Activated CD4-positive, alpha-beta T cell treated with anti-CD3 and anti-CD28 coated beads for 48 hours (primary cell): ENCODE measurements at regions not wholly inside any gene's neighbourhood (a gene's known extent, or its start where the extent isn't known, plus 50 kb on each side); places are given as distances from the start of the nearest gene placed in this dataset.

Experiments used
- DNase-seq: peaks from one replicate; pipeline ENCODE4 v3.0.0-alpha.2; 2020

DNA sequence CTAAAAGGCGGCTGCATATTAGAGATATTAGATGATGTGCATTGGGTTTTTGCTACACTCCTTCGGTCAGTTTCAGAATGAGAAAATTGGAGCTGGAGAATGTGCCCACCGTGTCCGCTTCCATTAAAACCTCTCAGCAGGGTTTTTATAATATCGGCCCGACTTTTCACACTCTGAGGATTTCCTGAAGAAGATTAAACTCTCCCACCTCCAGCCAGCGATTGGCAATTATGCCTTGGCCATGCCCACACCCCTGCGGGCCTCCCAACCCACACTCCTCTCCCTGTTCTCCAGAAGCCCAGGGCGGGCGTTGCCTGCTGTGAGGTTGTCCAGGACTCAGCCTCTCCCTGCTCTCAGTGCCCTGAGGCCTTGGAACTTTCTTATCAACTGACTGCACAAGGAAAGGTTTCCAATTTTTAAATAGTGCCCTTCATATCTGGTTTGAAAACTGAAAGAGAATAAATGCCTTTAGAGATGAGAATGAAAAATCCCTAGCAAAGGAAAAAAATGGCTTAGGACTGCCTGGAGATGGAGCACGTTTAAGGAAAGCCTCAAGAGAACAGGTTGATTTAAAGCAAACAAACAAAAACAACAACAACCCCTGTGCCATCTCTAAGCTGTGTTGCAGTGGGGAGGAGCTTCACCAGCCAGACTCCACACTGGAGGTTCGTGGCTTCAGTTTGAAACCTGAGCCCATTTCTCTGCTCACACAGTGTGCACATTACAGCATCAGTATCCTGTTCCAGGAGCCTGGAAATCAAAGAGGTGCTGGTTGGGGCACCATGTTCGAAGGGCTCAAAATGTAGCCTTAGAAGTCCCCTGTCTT lies 292.9 kb downstream of the NSG2 start:
- no peak for DNase-seq

DNA sequence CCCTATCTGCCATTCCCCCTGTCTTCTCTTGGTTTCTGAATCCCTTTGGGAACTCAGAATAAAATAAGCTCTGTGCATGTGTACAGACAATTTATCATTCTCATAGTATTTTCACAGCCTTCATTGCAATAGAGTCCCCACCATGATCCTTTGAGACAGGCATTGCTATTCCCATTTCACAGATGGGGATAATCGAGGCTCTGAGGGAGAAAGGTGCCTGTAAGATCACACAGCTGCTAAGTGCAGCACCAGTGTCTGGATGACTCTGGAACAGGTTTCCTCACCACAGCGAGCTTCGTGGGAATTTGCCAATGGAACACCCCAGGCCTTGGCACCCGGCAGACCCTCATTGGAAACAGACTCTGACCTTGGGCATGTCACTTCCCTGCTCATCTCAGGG lies 293.6 kb downstream of the NSG2 start:
- DNase-seq = no peak

DNA sequence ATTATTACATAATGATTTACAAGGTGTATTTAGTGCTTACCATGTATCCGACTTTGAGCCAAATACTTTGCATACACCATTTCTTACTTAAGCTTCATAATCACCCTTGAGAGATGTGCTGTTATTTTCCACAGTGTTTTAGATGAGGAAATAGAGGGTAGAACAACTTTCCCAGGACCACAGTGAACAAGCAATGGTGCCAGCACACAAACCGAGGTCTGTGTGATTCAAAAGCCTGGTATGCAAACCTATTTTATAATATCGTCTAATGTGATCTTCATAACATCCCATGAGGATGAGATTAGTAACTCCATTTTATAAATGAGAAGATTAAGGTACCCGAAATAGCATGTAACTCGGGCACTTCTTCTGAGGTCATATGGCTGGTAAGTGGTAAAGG lies 294.7 kb downstream of the NSG2 start:
- no peak for DNase-seq

DNA sequence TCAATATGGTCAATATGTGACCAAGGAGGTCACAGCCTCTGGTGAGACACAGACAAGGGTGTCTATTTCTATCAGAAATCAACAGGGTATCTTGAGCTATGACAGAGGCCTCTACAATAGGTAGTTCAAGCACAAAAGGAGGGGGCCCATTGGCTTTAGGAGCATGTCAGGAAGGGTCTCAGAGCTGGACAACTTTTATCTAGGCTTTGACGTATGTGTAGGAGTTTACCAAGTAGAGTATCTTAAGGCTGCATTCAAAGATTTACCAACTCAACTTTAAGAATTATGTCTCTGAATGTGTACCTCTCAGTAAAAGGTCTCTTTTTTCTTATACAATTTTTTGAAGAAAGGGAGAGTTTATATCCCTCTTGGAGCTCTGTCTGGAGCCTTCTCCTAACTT lies 297.2 kb downstream of the NSG2 start:
- no peak for DNase-seq

DNA sequence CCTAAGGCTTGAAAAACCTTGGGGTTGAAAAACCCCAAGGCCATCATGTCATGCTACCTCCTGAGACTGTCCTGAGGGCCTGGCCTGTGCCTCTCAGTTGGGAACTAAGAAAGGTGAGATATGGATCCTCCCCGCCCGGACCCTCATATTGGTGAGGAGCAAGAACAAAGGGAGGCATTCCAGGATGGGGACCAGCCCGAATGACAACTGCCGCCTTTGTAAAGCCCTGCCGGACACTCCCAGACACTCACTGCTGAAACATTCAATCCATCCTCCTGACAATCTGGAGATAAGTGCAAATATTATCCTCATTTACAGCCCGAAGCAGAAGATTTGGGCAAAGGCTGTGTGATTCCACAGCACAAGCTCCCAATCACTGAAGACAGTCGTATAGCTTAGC lies 298.3 kb downstream of the NSG2 start:
- DNase-seq = no peak

DNA sequence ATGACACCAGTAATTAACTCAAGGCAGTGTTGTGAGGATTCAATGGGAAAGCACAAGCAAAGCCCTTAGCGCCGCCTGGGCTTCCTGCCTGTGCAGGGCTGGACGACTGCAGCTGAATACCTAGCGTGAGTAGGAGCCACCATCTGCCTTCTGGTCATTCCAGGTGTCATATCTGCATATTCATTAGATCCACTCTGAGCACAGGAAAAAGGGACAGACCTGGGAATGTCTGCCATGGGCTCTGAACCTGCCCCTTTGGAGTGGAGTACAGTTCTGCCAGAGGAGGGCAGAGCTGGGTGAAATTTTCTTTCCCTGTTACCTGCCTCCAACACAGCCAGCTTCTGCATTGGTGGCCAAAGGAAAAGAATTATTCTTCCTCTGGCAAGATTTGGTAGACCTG lies 298.8 kb downstream of the NSG2 start:
- no peak for DNase-seq

DNA sequence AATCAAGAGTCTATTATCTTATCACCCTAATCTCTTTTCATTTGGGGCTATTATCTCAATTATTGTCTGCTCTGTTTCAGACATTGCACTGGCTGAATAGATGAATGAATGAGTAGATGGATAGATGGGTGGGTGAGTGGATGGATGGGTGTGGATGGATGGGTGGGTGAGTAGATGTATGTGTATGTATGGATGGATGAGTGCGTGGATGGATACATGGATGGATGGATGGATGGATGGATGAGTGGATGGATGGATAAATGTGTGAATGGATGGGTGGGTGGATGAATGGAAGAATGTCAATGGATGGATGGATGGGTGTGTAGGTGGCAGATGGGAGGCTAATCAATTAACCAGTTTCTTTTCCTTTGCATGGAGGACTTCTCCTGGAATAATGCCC lies 301.7 kb downstream of the NSG2 start:
- DNase-seq = no peak

DNA sequence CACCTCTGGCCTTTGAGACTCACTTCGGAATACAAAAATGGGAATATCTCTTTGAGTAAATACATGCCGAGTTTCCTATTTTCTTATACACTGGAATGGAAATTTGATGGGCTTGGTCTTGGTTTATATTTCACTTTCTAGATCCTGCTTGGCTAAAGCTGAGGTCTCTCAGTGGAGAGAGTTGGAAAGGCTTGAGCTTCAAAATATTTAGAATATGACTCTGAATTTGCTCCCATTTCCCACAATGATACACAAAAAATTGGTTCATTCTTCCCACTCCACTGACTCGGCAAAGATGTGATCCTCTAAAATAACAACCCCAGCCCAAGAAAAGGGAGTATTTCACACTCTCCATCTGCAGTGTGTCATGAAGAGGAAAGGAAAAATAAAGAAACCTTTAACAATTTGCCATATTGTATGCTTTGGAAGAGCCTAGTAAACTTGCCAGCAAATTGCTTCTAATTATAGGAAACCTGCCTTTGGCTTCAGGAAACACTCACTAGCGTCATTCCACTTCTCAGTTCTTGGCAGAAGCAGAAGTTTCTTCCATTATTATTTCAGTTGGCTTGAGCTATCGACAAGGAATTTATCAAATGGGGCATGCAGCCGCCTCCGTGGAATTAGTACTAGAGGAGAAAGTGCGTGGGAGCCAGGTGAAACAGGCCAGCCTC lies 302.9 kb downstream of the NSG2 start:
- no peak for DNase-seq

DNA sequence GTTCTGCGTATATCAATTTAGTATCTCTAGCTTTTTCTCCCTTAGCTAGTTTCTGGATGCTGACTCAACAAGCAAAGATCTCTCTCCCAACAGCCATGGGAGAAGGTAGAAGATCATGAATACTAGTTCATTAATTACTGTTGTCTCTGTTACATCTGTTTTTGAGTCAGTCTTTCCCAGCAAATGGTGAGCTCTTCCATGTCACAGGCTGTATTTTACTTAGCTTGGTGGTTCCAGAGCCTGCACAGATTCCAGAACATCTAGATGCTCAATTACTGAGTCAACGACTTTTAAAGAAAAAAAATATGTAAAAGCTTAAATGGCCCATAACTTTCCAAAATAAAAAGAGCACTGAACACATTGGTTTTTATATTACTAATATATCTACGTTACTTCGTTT lies 307.2 kb downstream of the NSG2 start:
- DNase-seq = no peak

DNA sequence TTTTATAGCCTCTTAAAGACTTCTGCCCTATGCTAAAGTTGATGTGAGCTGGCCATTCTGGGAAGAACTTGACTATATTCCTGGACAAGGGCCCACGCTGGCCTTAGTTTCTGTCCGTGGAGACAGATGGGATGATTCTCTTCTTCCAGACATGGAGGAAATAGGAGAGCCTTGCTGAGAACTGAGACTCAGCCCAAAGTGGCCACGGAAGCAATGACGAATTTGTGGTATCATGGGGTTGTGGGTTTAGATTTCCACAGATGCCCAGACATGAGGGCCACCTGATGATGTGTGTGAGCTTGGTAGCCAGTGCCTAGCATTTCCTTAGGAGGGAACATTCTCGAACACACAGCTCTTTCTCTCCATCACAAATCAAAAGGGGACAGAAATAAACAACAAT lies 309.1 kb downstream of the NSG2 start:
- DNase-seq = no peak

DNA sequence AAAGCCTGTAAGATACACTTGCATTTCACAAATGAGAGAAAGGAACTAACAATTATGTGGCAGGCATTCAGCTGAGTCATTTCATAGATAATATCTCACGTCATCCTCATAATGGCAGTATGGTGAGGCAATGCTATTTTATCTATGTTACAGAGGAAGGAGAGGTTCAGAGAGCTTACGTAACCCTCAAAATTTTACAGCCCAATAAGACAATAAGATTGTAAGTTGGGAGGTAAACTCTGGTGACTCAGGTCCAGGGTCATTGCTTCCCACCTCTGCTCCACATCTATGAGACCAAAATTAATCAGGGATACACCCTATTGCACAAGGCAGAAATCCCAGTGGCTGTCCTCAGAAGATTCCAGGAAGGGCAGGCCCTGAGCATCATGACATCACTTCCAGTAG lies 309.7 kb downstream of the NSG2 start:
- DNase-seq = no peak

DNA sequence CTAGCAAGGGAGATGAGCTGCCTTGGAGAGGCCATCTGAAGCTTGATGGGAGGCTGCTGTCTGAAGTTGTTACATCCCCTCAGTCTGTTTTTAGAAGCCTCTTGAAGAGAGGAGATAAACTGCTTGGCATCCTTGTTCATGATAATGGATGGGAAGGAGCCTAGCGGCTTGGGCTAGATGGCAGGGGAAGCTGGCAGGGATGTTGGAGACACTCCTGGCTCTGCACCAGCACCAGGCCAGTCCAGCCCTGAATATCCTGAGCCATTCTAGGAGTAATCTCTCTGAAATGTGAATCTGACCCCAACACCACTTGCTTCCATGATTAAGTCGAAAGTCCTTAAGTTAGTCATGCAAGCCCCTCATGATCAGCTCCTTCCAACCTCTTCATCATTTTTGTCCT lies 310.5 kb downstream of the NSG2 start:
- DNase-seq = no peak

DNA sequence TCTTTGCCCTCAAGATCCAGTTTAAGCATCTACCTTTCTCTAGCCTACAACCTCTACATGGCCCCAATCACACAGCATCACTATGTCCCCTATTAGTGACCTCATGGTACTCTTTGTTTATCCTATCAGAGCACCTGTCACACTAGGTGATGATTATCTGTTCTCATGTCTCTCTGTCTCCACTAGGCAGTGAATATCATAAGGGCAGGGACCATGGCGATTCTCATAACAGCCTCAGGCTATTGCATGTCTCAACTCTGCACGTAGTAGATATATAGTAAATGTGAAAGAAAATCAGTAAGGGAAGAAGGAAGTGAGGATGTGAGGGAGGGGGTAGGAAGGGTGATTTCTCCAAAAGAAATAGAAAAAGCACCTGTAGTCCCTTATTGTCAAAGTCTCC lies 311.0 kb downstream of the NSG2 start:
- no peak for DNase-seq

DNA sequence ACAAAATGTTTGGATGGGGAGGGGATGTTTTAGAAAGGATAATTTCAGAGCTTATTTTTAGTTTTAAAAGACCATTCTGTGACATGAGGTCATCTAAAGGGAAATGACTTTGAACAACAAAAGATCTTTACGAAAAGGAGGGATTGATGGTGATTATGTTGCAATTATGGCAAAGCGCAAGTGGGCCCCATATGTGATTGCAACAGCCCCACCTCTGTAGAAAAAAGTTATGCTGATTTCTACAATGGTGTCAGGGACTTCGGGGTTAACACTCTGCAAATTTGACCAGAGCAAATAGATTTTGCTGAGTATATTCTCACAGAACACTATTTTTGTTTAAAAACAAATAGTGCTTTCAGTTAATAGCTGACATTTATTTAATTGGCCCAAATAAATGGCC lies 312.8 kb downstream of the NSG2 start:
- no peak for DNase-seq

DNA sequence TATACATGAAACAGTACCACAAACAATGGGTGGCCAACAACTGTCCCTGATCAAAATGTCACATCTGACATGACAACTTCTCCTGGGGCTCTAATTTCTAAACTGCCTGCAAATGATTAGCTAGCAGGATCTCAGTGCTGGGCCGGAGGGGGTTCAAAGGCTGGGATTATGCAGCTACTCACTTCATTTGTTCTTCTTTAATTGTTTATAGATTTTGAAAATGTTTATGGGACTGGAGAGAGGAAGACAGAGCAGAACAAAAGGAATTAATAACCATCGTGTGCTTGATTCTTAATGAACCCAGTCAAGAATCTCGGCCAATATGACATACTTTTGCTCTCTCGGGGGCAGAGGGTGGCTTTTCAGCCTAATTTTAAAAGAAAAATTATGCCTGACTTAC lies 313.6 kb downstream of the NSG2 start:
- no peak for DNase-seq

DNA sequence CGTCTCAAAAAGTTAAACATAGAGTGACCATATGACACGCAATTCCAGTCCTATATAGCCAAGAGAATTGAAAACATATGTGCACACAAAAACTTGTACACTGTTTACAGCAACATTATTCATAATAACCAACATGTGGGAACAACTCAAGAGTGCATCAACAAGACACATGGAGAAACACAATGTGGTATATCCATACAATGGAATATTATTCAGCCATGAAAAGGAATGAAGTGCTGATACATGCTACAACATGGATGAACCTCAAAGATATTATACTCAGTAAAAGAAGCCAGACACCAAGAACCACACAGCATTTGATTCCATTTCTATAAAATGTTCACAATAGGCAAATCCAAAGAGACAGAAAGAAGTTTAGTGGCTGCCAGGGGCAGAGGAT lies 317.0 kb downstream of the NSG2 start:
- no peak for DNase-seq

DNA sequence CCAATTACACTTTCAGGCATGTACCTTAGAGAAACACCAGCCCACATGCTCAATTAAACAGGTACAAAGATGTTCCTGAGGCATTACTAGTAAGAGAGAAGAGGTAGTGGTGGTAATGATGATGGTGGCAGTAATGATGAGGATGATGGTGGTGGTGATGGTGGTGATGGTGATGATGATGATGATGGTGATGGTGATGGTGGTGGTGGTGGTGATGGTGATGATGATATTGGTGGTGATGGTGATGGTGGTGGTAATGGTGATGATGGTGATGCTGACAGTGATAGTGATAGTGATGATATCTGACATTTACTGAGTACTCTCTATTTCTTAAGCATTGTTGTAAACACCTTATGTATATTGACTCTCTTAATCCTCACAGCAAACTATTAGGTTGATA lies 318.4 kb downstream of the NSG2 start:
- no peak for DNase-seq

DNA sequence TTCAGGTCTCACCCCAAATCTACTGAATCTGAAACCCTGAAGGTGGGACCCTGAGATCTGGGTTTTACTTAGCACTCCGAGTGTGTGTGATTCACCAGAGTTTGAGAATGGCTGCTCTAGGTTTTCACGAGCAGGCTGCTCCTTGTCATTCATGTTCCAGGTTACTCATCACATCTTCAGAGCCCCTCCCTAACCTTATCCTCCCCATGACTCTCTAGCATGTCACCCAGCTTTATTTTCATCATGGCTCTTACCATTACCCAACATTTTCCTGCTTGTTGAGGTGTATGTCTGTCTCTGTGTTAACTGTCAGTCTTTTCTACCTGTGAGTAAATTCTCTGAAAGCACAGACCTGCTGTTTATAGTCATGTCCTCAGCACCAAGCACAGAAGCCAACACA lies 319.2 kb downstream of the NSG2 start:
- DNase-seq = no peak

DNA sequence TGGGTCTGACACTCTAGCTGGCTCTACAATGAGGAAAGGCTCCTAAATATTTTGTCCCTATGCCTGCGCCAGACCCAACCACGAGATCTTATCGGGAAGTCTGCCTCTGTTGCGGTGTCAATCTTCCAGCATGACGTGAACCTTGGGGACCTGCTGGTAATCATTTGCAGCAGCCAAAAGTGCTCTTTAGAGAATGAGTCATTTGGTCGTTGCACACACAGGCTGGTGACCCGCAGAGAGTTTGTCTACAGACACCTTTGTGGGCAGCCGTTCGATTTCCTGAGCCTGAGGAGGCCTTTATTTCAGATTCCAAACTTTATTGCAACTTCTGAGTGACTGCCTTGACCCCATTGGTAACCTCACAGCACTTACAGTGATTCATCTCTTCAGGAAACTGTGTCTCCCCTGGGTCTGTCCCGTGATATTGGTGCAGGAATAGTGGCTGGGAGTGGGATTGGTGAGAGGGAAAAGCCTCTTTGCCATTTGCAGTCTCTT lies 326.1 kb downstream of the NSG2 start:
- DNase-seq = no peak

DNA sequence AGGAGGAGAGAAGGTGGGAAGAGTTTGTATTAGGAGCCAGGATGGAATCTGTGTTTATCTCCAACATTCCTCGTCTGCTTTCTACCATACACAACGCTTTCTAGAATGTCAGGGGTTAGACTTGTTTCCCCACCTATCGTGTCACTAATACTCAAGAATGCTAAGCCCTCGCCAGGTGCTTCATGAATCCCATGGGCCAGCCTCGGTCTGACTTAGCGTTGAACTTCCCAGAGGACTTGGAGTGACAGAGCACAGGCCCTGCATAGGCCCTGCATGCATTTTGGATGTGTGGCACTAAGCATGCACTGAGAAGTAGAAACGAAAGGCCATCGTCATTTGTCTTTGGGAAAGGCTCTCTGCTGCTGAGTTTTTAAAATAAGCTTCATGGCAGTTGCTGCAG lies 328.7 kb downstream of the NSG2 start:
- DNase-seq = no peak

DNA sequence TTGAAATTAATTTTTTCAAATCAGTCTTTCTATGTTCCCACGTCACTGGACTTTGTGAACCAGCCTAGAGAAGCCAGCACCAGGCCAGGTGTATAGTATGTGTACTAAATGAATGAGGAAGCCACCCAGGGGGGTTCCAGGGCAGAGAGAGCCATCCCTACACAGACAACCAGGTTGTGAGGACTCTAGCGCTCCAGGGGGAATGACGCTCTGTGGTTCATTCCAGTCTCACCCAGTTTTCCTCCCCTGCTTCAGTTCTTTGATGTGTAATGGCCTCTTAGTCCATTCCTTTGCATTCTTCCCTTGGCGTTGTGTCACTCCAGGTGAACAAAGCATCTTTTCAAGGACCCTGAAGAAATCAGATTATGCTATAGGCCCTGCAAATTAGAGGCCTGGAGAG lies 330.6 kb downstream of the NSG2 start:
- no peak for DNase-seq

DNA sequence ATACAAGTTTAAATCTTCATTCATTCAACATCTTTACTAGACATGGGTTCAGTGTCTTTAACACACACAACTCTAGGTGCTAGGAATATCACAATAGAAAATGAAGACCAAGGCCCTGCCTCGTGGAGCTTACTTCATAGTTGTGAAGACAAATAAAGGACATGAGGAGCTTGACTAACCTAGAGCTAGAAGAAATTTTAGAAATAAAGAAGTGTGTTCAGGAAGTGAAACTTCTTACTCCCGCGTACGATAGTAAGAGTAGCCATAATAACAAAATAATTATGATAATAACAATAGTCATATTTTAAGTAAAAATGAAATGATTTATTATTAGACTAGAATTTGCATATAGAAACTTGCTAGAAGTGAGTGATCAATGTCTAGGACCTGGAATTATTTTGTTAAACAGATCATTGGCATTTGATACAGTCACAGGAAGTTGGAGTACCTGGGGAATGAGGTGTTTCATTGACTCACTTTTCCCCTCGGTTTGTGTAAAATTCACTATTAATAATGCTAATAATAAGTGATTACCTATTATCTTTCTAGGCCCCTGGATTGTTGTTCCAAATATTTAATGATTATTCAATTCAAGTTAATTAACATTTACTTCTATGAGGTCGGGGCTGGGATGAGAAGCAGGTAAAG lies 331.3 kb downstream of the NSG2 start:
- no peak for DNase-seq

DNA sequence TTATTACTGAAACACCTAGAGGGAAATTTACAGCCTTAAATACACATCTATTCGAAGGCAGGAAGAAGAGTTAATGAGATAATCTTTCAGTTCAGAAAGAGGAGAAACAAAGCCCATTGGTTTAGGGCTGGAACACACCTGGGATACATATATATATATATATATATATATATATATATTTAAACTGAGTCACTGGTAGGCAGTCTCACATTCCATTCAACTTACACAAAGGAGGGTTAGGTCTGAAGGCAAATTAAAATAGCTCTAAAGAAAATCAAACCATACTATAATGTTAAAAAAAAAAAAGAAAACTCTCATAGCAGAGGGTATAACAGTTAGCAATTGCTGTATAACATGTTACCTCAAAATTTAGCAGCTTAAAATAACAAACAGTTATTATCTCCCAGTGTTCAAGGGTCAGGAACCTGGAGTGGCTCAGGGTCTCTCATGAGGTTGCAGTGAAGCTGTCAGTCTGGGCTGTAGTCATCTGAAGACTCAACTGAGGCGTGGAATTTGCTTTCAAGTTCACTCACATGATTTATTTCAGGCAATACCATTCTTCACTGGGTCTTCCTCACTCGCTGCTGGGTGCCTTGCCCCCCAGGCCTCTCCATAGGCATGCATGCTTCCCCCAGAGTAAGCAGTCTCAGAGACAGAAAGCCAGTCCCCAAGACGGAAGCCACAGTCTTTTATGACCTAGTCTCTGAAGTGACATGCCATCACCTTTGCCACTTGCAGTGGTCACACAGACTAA lies 332.8 kb downstream of the NSG2 start:
- no peak for DNase-seq
